ENCODE measurements at regions not wholly inside any gene's neighbourhood (a gene's known extent, or its start where the extent isn't known, plus 50 kb on each side); places are given as distances from the start of the nearest gene placed in this dataset.

DNA sequence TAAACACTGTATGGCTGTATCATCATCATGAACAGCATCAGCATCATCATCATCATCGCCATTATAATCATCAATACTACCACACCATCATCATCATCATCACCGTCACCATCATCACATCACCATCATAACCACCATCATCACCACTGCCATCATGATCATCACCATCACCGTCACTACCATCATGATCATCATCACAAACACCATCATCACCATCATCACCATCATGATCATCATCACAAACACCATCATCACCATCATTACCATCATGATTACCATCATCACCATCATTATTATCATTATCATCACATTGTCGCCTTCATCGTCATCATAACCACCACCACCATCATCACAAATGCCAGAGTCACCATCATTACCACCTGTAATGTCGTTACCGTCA is 1196.9 kb downstream of the NLGN4X start:
- no peak overlapping the region for H3K27ac Mint-ChIP-seq
- DNase-seq (no peak), ATAC-seq (ENCODE audit: low read depth in 2 of 2) (no peak)
- no peaks in the 10 kb centered on the region for H3K36me3 ChIP-seq (ENCODE audit: control insufficient read depth, insufficient read depth, low read length)
- H3K36me3 Mint-ChIP-seq, result no peaks in the 10 kb centered on the region
- no peak overlapping the region for H3K4me3 ChIP-seq (ENCODE audit: low read depth, low read length)
- no peaks in the 10 kb centered on the region for H3K4me1 Mint-ChIP-seq
- no peak overlapping the region for H3K4me3 Mint-ChIP-seq
- H3K9me3 Mint-ChIP-seq, result peaks cover 3 to 20% (median 6%) of the 10 kb centered on the region in 7 donors
- H3K27me3 ChIP-seq (ENCODE audit: control insufficient read depth, insufficient read depth, low read length), result no peaks in the 10 kb centered on the region
- H3K27me3 Mint-ChIP-seq, result no peaks in the 10 kb centered on the region
- no peaks in the 10 kb centered on the region for H3K4me1 ChIP-seq (ENCODE audit: control insufficient read depth, insufficient read depth, low read length, poor library complexity, severe bottlenecking)
- no peaks in the 10 kb centered on the region for H3K9me3 ChIP-seq (ENCODE audit: control insufficient read depth in 2 of 2, low read length in 2 of 2)
- H3K27ac ChIP-seq (ENCODE audit: insufficient read depth, low read length, poor library complexity, severe bottlenecking), result no peak overlapping the region

DNA sequence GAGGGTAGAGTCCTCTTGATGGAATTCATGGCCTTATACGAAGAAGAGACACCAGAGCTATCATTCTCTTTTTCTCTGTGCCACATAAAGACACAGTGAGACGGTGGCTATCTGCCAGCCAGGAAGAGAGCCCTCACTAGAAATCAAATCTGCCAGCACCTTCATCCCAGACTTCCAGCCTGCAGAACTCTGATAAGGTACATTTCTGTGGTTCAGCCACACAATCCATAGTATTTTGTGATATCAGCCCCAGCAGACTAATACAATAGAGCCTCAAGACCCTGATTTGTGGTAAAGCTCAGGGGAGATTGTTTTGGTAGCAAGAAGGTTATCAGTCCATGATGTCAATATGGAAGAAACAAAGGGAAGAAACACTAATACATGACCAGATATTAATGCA is 1213.2 kb downstream of the NLGN4X start:
- no peak overlapping the region for H3K27ac Mint-ChIP-seq
- Histone ChIP-seq H3K36me3 (ENCODE audit: control insufficient read depth, insufficient read depth, low read length) (no peaks in the 10 kb centered on the region), H3K27me3 (ENCODE audit: control insufficient read depth, insufficient read depth, low read length) (no peaks in the 10 kb centered on the region), H3K27ac (ENCODE audit: insufficient read depth, low read length, poor library complexity, severe bottlenecking) (no peak overlapping the region), H3K4me1 (ENCODE audit: control insufficient read depth, insufficient read depth, low read length, poor library complexity, severe bottlenecking) (no peaks in the 10 kb centered on the region), H3K4me3 (ENCODE audit: low read depth, low read length) (no peak overlapping the region), H3K9me3 (ENCODE audit: control insufficient read depth in 2 of 2, low read length in 2 of 2) (no peaks in the 10 kb centered on the region)
- no peaks in the 10 kb centered on the region for H3K4me1 Mint-ChIP-seq
- peaks cover 3% of the 10 kb centered on the region for H3K36me3 Mint-ChIP-seq
- DNase-seq, result no peak
- ATAC-seq (ENCODE audit: low read depth in 2 of 2), result no peak
- peaks cover 0 to 10% (median 5%) of the 10 kb centered on the region in 7 donors for H3K9me3 Mint-ChIP-seq
- H3K4me3 Mint-ChIP-seq, result no peak overlapping the region
- no peaks in the 10 kb centered on the region for H3K27me3 Mint-ChIP-seq

DNA sequence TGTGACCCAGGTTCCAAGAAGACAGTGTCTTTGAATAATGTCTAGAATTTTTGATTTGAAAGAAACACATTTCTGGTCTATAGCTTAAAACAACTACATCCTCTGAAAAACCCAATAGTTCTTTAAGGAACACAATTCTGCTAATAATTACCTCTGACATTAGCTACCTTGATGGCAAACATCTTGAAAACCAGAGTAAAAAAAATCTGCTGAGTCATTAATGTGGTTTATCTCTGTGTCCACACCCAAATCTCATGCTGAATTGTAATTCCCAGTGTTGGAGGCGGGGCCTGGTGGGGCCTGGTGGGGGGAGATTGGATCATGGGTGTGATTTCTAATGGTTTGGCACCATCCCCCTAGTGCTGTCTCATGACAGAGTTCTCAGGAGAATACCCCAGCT is 1233.8 kb downstream of the NLGN4X start:
- DNase-seq (no peak), ATAC-seq (ENCODE audit: low read depth in 2 of 2) (no peak)
- H3K4me3 Mint-ChIP-seq, result no peak overlapping the region
- H3K36me3 ChIP-seq (ENCODE audit: control insufficient read depth, insufficient read depth, low read length), result no peaks in the 10 kb centered on the region
- no peak overlapping the region for H3K27ac Mint-ChIP-seq
- no peak overlapping the region for H3K4me3 ChIP-seq (ENCODE audit: low read depth, low read length)
- H3K9me3 ChIP-seq (ENCODE audit: control insufficient read depth in 2 of 2, low read length in 2 of 2), result no peaks in the 10 kb centered on the region
- no peak overlapping the region for H3K27ac ChIP-seq (ENCODE audit: insufficient read depth, low read length, poor library complexity, severe bottlenecking)
- H3K36me3 Mint-ChIP-seq, result no peaks in the 10 kb centered on the region
- no peaks in the 10 kb centered on the region for H3K27me3 ChIP-seq (ENCODE audit: control insufficient read depth, insufficient read depth, low read length)
- no peaks in the 10 kb centered on the region for H3K27me3 Mint-ChIP-seq
- H3K9me3 Mint-ChIP-seq, result peaks cover 0 to 19% (median 6%) of the 10 kb centered on the region in 7 donors
- H3K4me1 ChIP-seq (ENCODE audit: control insufficient read depth, insufficient read depth, low read length, poor library complexity, severe bottlenecking), result no peaks in the 10 kb centered on the region
- H3K4me1 Mint-ChIP-seq, result no peaks in the 10 kb centered on the region

DNA sequence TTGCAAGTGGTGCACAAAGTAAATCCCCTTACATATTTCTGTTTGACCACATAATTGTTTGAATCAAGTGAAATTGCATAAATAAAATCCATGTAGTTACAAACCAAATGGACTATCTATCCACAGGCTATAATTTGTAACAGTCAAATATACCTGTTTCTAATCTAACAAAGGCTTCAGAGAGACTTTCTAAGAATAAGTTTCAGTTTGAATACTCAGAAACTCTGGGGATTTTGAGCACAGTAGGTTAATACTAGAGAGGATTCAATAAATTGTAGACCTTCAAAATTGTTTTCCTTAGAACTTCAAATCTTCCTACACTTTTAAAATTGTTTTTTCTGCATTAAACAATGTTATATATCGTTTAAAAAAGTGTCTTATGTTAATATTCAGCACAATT is 1250.1 kb downstream of the NLGN4X start:
- H3K36me3 ChIP-seq (ENCODE audit: control insufficient read depth, insufficient read depth, low read length), result no peaks in the 10 kb centered on the region
- no peaks in the 10 kb centered on the region for H3K27me3 ChIP-seq (ENCODE audit: control insufficient read depth, insufficient read depth, low read length)
- no peak overlapping the region for H3K4me3 ChIP-seq (ENCODE audit: low read depth, low read length)
- Mint-ChIP-seq H3K4me3 (no peak overlapping the region), H3K9me3 (peaks cover 0 to 13% (median 2%) of the 10 kb centered on the region in 7 donors), H3K36me3 (no peaks in the 10 kb centered on the region), H3K27ac (no peak overlapping the region), H3K4me1 (no peaks in the 10 kb centered on the region), H3K27me3 (no peaks in the 10 kb centered on the region)
- H3K9me3 ChIP-seq (ENCODE audit: control insufficient read depth in 2 of 2, low read length in 2 of 2), result peaks cover 0 to 3% of the 10 kb centered on the region in 2 experiments
- H3K4me1 ChIP-seq (ENCODE audit: control insufficient read depth, insufficient read depth, low read length, poor library complexity, severe bottlenecking), result no peaks in the 10 kb centered on the region
- ATAC-seq (ENCODE audit: low read depth in 2 of 2), result no peak
- no peak overlapping the region for H3K27ac ChIP-seq (ENCODE audit: insufficient read depth, low read length, poor library complexity, severe bottlenecking)
- DNase-seq, result no peak

DNA sequence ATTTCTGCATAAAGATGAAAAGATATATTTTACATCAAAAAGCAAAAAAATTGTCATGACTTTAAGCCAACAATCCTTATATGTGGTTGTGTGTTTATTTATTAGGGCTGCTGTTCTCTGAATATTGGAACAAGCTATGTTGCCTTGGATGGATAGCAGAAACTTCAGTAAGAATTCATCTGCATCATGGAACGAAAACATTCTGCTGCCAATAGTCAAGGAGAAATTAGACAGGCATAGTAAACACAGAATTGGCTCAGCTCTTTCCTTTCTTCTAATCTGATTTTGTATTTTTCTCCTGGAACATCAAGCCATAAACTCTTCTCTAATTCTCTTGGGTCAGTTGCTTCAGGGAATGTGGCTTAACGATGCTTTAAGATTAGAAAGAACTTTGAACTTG is 1257.0 kb downstream of the NLGN4X start:
- H3K9me3 ChIP-seq (ENCODE audit: control insufficient read depth in 2 of 2, low read length in 2 of 2), result peaks cover 0 to 5% of the 10 kb centered on the region in 2 experiments
- H3K36me3 ChIP-seq (ENCODE audit: control insufficient read depth, insufficient read depth, low read length), result no peaks in the 10 kb centered on the region
- Mint-ChIP-seq H3K9me3 (peaks cover 0 to 22% (median 4%) of the 10 kb centered on the region in 7 donors), H3K4me1 (no peaks in the 10 kb centered on the region), H3K27ac (no peak overlapping the region), H3K4me3 (no peak overlapping the region), H3K36me3 (no peaks in the 10 kb centered on the region), H3K27me3 (no peaks in the 10 kb centered on the region)
- no peaks in the 10 kb centered on the region for H3K4me1 ChIP-seq (ENCODE audit: control insufficient read depth, insufficient read depth, low read length, poor library complexity, severe bottlenecking)
- no peak overlapping the region for H3K4me3 ChIP-seq (ENCODE audit: low read depth, low read length)
- H3K27me3 ChIP-seq (ENCODE audit: control insufficient read depth, insufficient read depth, low read length), result no peaks in the 10 kb centered on the region
- H3K27ac ChIP-seq (ENCODE audit: insufficient read depth, low read length, poor library complexity, severe bottlenecking), result no peak overlapping the region
- DNase-seq (no peak), ATAC-seq (ENCODE audit: low read depth in 2 of 2) (no peak)

DNA sequence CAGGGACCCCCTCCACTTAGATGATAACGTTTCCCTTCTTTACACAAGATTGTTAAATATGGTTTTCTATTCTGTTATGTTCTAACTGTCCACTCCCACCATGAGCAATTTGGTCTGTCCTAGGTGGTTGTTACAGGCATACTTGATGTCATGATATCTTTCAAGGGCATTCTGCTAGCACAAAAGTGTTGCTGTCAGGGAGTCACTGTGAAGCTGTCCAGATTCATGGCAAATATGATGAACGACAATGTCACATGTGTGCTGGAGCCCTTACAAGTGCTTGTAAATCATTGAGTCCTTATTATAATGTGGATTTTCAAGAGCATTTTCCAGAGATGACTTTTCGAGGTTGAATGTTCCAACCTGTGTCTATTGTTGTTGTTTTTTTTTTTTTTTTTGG is 1250.7 kb upstream of the PRKX start:
- Histone ChIP-seq H3K27ac (ENCODE audit: insufficient read depth, low read length, poor library complexity, severe bottlenecking) (no peak overlapping the region), H3K36me3 (ENCODE audit: control insufficient read depth, insufficient read depth, low read length) (no peaks in the 10 kb centered on the region), H3K4me3 (ENCODE audit: low read depth, low read length) (no peak overlapping the region), H3K27me3 (ENCODE audit: control insufficient read depth, insufficient read depth, low read length) (no peaks in the 10 kb centered on the region), H3K9me3 (ENCODE audit: control insufficient read depth in 2 of 2, low read length in 2 of 2) (peaks cover 0 to 5% of the 10 kb centered on the region in 2 experiments), H3K4me1 (ENCODE audit: control insufficient read depth, insufficient read depth, low read length, poor library complexity, severe bottlenecking) (no peaks in the 10 kb centered on the region)
- no peak overlapping the region for H3K27ac Mint-ChIP-seq
- H3K4me3 Mint-ChIP-seq, result no peak overlapping the region
- no peaks in the 10 kb centered on the region for H3K27me3 Mint-ChIP-seq
- H3K36me3 Mint-ChIP-seq, result no peaks in the 10 kb centered on the region
- no peak for DNase-seq
- H3K9me3 Mint-ChIP-seq, result peaks cover 0 to 15% (median 4%) of the 10 kb centered on the region in 7 donors
- ATAC-seq (ENCODE audit: low read depth in 2 of 2), result no peak
- H3K4me1 Mint-ChIP-seq, result no peaks in the 10 kb centered on the region

DNA sequence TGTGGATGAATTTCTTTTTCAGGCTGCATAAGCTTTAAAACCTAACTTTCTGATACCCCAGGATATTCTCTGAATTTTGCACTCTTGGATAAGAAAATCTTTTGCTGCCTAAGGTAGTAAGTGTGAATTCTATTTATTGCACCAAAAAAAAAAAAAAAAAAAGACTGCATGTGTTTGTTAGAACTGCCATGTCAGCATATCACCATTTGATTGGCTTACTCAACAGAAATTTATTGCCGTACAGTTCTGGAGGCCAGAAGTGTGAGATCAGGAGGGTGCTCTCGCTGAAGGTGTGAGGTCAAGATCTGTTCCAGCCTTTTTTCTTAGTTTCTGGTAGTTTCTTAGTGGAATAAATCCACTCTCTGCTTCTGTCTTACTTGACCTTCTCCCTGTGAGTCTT is 1250.0 kb upstream of the PRKX start:
- Histone ChIP-seq H3K27ac (ENCODE audit: insufficient read depth, low read length, poor library complexity, severe bottlenecking) (no peak overlapping the region), H3K9me3 (ENCODE audit: control insufficient read depth in 2 of 2, low read length in 2 of 2) (peaks cover 0 to 5% of the 10 kb centered on the region in 2 experiments), H3K4me3 (ENCODE audit: low read depth, low read length) (no peak overlapping the region), H3K27me3 (ENCODE audit: control insufficient read depth, insufficient read depth, low read length) (no peaks in the 10 kb centered on the region), H3K36me3 (ENCODE audit: control insufficient read depth, insufficient read depth, low read length) (no peaks in the 10 kb centered on the region), H3K4me1 (ENCODE audit: control insufficient read depth, insufficient read depth, low read length, poor library complexity, severe bottlenecking) (no peaks in the 10 kb centered on the region)
- DNase-seq (no peak), ATAC-seq (ENCODE audit: low read depth in 2 of 2) (no peak)
- no peak overlapping the region for H3K4me3 Mint-ChIP-seq
- H3K27ac Mint-ChIP-seq, result no peak overlapping the region
- H3K36me3 Mint-ChIP-seq, result no peaks in the 10 kb centered on the region
- H3K4me1 Mint-ChIP-seq, result no peaks in the 10 kb centered on the region
- H3K27me3 Mint-ChIP-seq, result no peaks in the 10 kb centered on the region
- H3K9me3 Mint-ChIP-seq, result peaks cover 0 to 14% (median 4%) of the 10 kb centered on the region in 7 donors

DNA sequence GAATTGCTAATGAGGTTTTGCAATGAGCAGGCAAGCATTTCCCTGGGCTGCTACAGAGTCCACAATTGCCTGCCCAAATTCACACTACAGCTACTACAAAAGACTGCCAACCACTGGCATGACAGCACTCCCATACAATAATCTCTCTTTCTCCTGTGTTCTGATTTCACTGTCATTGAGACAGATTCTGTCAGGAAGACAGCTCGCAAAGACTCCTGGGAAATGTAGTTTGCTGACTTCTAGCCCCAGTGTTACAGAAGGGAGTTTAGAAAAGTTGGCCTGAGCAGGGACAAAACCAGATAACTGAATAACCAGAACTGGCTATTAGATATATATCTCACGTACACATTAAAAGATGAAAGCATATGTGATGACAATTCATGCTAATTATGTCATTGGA is 1231.3 kb upstream of the PRKX start:
- Histone ChIP-seq H3K27me3 (ENCODE audit: control insufficient read depth, insufficient read depth, low read length) (no peaks in the 10 kb centered on the region), H3K27ac (ENCODE audit: insufficient read depth, low read length, poor library complexity, severe bottlenecking) (no peak overlapping the region), H3K4me1 (ENCODE audit: control insufficient read depth, insufficient read depth, low read length, poor library complexity, severe bottlenecking) (no peaks in the 10 kb centered on the region), H3K36me3 (ENCODE audit: control insufficient read depth, insufficient read depth, low read length) (no peaks in the 10 kb centered on the region), H3K4me3 (ENCODE audit: low read depth, low read length) (no peak overlapping the region), H3K9me3 (ENCODE audit: control insufficient read depth in 2 of 2, low read length in 2 of 2) (no peaks in the 10 kb centered on the region)
- H3K36me3 Mint-ChIP-seq, result no peaks in the 10 kb centered on the region
- H3K4me3 Mint-ChIP-seq, result no peak overlapping the region
- DNase-seq (no peak), ATAC-seq (ENCODE audit: low read depth in 2 of 2) (no peak)
- no peak overlapping the region for H3K27ac Mint-ChIP-seq
- no peaks in the 10 kb centered on the region for H3K27me3 Mint-ChIP-seq
- no peaks in the 10 kb centered on the region for H3K4me1 Mint-ChIP-seq
- peaks cover 0 to 11% (median 3%) of the 10 kb centered on the region in 7 donors for H3K9me3 Mint-ChIP-seq

Data from CD4-positive, CD25-positive, alpha-beta regulatory T cell (primary cell).